Mammary epithelial cell (primary cell): ENCODE measurements at regions not wholly inside any gene's neighbourhood (a gene's known extent, or its start where the extent isn't known, plus 50 kb on each side); places are given as distances from the start of the nearest gene placed in this dataset.

Source experiments
- CTCF ChIP-seq, 2 donors: IDR thresholded peaks in 1 of 2; conservative IDR thresholded peaks in 1 of 2; 2 replicates each; pipeline ENCODE4 v1.5.1; 2011 to 2012; ENCODE audit warnings: inconsistent platforms in 2 of 2, low read length in 2 of 2, mild to moderate bottlenecking in 2 of 2, control low read depth in 1 of 2, low read depth in 1 of 2; ENCODE audit not compliant: insufficient read depth in 1 of 2; ENCODE audit errors: extremely low read depth in 1 of 2
- EZH2 ChIP-seq: IDR thresholded peaks from 2 replicates; pipeline ENCODE4 v1.6.1; 2012; ENCODE audit warnings: low read length, inconsistent platforms, borderline replicate concordance

DNA sequence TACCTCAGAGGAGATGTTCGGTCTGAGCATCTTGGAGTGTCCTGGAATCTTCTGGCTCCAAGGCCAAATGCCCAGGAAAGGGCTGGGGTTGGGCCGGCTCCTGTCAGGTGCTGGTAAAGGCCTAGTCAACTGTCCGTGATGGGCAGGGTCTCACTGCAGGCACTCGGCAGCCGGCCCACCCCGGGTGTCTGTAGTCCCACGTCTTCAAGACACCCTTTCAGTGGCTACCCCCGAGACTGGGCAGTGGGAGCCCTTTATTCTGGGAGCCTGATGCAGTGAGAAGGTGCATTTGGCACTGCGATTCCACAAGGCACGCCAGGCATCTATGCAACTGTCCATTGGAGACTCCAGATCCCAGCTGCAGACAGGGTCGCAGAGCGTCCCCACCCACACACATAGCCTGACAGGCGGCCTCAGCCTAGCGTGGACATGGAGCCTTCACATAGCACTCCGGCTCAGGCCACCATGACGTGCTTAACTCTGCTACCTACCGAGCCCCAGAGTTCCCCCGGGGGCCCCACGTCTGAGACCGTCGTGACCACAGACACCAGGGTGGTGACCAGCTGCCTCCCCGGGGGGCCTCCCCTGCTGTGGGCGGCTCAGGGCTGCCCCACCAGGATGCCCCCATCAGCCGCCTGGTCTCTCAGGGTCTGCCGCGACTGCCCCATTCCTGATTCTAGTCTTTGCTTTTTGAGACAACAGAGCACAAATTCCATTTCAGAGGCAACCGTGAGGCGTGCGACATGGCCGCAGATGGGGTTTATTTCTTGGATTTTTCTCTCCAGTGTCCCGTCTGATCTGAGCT is 331.8 kb upstream of the SFSWAP start:
- TF ChIP-seq CTCF (conservative IDR thresholded peaks at IDR 0.05 in 1 of 2, IDR thresholded peaks at IDR 0.05 in 1 of 2; ENCODE audit: extremely low read depth in 1 of 2, insufficient read depth in 1 of 2, low read depth in 1 of 2, low read length in 2 of 2) (no peak), EZH2 (no peak)
